Uterus (tissue), 2 donors: ENCODE measurements at regions not wholly inside any gene's neighbourhood (a gene's known extent, or its start where the extent isn't known, plus 50 kb on each side); places are given as distances from the start of the nearest gene placed in this dataset.

Source experiments
- CTCF ChIP-seq, 4 experiments: fragments of 200-600 bp in 2 of 4; fragments of 450-650 bp in 2 of 4; sonication (generic) in 2 of 4; IDR thresholded peaks; one replicate each; pipeline ENCODE4 v1.5.1; 2016 to 2019; ENCODE audit warnings: antibody characterized with exemption in 4 of 4, mild to moderate bottlenecking in 2 of 4, moderate library complexity in 1 of 4
- POLR2A ChIP-seq, 2 donors: fragments of 450-650 bp; IDR thresholded peaks; one replicate each; pipeline ENCODE4 v1.6.1; 2016; ENCODE audit warnings: antibody characterized with exemption in 2 of 2, mild to moderate bottlenecking in 1 of 2, moderate library complexity in 1 of 2

GRCh38 chr3:542021-542420 is 345.5 kb downstream of the CHL1 start:
- TF ChIP-seq CTCF (IDR thresholded peaks at IDR 0.05) (no peak), POLR2A (IDR thresholded peaks at IDR 0.05) (no peak)
